ENCODE measurements at regions not wholly inside any gene's neighbourhood (a gene's known extent, or its start where the extent isn't known, plus 50 kb on each side); places are given as distances from the start of the nearest gene placed in this dataset.

DNA sequence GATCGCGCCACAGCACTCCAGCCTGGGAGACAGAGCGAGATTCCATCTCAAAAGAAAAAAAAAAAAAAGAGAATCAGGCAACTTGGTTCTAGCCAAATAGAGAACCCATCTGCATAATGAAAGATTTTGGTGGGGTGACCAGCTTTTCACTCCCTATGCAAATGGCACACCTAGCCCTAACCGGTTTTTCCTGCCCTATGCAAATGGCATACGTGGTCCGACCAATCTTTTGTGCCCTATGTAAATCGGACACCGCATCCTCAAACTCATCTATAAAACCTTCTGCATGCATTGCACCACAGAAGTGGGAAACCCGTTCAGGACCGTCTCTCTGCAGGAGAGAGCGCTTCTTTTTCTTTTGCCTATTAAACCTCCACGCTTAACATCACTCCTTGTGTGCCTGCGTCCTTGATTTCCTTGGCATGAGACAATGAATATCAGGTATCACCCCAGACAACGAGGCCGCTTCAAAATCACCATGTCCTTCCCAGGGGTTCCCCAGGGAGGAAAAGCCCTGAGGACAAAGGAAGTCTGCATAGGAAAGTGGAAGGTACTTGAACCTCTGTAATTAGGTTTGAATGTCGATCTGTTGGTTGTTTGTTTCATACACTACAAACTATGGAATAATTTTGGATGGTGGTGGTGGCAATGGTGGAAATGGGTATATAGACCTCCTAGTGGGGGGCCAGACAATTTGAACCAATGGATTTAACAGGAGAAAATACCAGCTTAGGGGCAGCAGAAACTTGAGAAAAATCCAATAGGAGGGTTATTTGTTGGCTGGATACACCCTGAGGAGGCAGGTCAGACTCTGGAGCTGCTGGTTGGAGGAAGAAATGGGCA is 396.2 kb downstream of the TYW1 start (continued):
- peak; percentile 92 for TF ChIP-seq TAF7 (optimal IDR thresholded peaks at IDR 0.05; ENCODE audit: borderline replicate concordance, low read depth, low read length)
- TF ChIP-seq TBP (IDR thresholded peaks at IDR 0.05; ENCODE audit: low read depth, low read length) = 0 out of 2 replicates have a peak, but pooled peaks have one; percentile 48
- TF ChIP-seq GTF2F1 (IDR thresholded peaks at IDR 0.05; ENCODE audit: borderline replicate concordance, low read depth, low read length) = peak; percentile 51; the same call in 1 of the 2 replicates
- peak in 1 of 2 experiments; percentile 74; a peak in 2 of 3 replicates for TF ChIP-seq POLR2A (IDR thresholded peaks at IDR 0.05; ENCODE audit: control extremely low read depth in 1 of 2, low read depth in 2 of 2, low read length in 2 of 2)
- peak in 1 of 2 experiments; percentile 54; a peak in 1 of 3 replicates for TF ChIP-seq EP300 (IDR thresholded peaks at IDR 0.05; ENCODE audit: borderline replicate concordance in 1 of 2, low read depth in 2 of 2, low read length in 2 of 2)

All from H1 (cell line).